Natural killer cell (primary cell): ENCODE measurements at regions not wholly inside any gene's neighbourhood (a gene's known extent, or its start where the extent isn't known, plus 50 kb on each side); places are given as distances from the start of the nearest gene placed in this dataset.

Source experiments
- ATAC-seq, 3 donors: fragments of 150-1000 bp in 2 of 3; fragments of 200-7000 bp in 1 of 3; cut with Tn5 transposase; 1 replicate in 1 of 3; 2 replicates in 2 of 3; pipeline ENCODE4 v1.10.0; 2021; ENCODE audit warnings: mild to moderate bottlenecking in 2 of 3, moderate library complexity in 2 of 3
- DNase-seq, 2 donors: peaks; one replicate each; pipeline versions ENCODE4 v3.0.0 to v3.0.0-alpha.2; 2013 to 2021; ENCODE audit warnings: mixed read lengths in 1 of 2
- H3K27ac ChIP-seq: one replicate; pipeline ENCODE4 v1.5.1; 2013; ENCODE audit warnings: mild to moderate bottlenecking, low read length
- H3K27me3 ChIP-seq: one replicate; pipeline ENCODE4 v1.6.1; 2013; ENCODE audit warnings: low read length; ENCODE audit not compliant: control insufficient read depth, insufficient read depth
- H3K36me3 ChIP-seq: one replicate; pipeline ENCODE4 v1.6.1; 2013; ENCODE audit warnings: low read length; ENCODE audit not compliant: control insufficient read depth, insufficient read depth
- H3K4me1 ChIP-seq: one replicate; pipeline ENCODE4 v1.6.1; 2013; ENCODE audit warnings: low read length; ENCODE audit not compliant: control insufficient read depth, insufficient read depth
- H3K4me3 ChIP-seq: one replicate; pipeline ENCODE4 v1.5.1; 2013; ENCODE audit warnings: low read length
- H3K9me3 ChIP-seq: one replicate; pipeline ENCODE4 v1.6.1; 2013; ENCODE audit warnings: low read length; ENCODE audit not compliant: control insufficient read depth, insufficient read depth
- H3K27ac Mint-ChIP-seq, 2 donors: one replicate each; pipeline ENCODE4 v1.8.0; 2022; ENCODE audit warnings: mild to moderate bottlenecking in 2 of 2, mixed read lengths in 2 of 2, moderate library complexity in 1 of 2
- H3K27me3 Mint-ChIP-seq, 2 donors: one replicate each; pipeline ENCODE4 v1.8.0; 2022; ENCODE audit warnings: low read depth in 2 of 2, mixed read lengths in 2 of 2
- H3K36me3 Mint-ChIP-seq: one replicate; pipeline ENCODE4 v1.8.0; 2022; ENCODE audit warnings: mixed read lengths
- H3K4me1 Mint-ChIP-seq, 2 donors: one replicate each; pipeline ENCODE4 v1.8.0; 2022; ENCODE audit warnings: mixed read lengths in 2 of 2
- H3K4me3 Mint-ChIP-seq: one replicate; pipeline ENCODE4 v1.8.0; 2022; ENCODE audit warnings: mild to moderate bottlenecking, moderate library complexity, mixed read lengths
- H3K9me3 Mint-ChIP-seq, 2 donors: one replicate each; pipeline ENCODE4 v1.8.0; 2022; ENCODE audit warnings: mixed read lengths in 2 of 2
- WGBS: methylation state at CpG from one replicate; pipeline ENCODE4 v1.1.7; 2013; ENCODE audit warnings: missing lambda C conversion rate; ENCODE audit not compliant: insufficient coverage; 5-methylcytosine and 5-hydroxymethylcytosine counted together
- intact Hi-C: fragments of 100-400 bp; cut with micrococcal nuclease; formaldehyde crosslinking; loops from one replicate; pipeline ENCODE4 v1.14.2; 2022
- TF ChIP-seq, protein P1 (sequence below): fragments of 200-600 bp; IDR thresholded peaks from one replicate; pipeline ENCODE4 v1.8.0; 2022; ENCODE audit warnings: antibody characterized with exemption

- Histone ChIP-seq H3K9me3 (no peaks in the 10 kb centered on the region), H3K36me3 (no peaks in the 10 kb centered on the region), H3K4me3 (no peak overlapping the region), H3K4me1 (no peaks in the 10 kb centered on the region), H3K27ac (no peak overlapping the region), H3K27me3 (no peaks in the 10 kb centered on the region)
- H3K4me1 Mint-ChIP-seq = no peaks in the 10 kb centered on the region
- DNase-seq (no peak), ATAC-seq (no peak)
- intact Hi-C loops = no loop called here
- TF ChIP-seq, protein P1, sequence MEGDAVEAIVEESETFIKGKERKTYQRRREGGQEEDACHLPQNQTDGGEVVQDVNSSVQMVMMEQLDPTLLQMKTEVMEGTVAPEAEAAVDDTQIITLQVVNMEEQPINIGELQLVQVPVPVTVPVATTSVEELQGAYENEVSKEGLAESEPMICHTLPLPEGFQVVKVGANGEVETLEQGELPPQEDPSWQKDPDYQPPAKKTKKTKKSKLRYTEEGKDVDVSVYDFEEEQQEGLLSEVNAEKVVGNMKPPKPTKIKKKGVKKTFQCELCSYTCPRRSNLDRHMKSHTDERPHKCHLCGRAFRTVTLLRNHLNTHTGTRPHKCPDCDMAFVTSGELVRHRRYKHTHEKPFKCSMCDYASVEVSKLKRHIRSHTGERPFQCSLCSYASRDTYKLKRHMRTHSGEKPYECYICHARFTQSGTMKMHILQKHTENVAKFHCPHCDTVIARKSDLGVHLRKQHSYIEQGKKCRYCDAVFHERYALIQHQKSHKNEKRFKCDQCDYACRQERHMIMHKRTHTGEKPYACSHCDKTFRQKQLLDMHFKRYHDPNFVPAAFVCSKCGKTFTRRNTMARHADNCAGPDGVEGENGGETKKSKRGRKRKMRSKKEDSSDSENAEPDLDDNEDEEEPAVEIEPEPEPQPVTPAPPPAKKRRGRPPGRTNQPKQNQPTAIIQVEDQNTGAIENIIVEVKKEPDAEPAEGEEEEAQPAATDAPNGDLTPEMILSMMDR = no peak
- no peak overlapping the region for H3K4me3 Mint-ChIP-seq
- H3K27ac Mint-ChIP-seq = no peak overlapping the region
- H3K36me3 Mint-ChIP-seq = no peaks in the 10 kb centered on the region
- peaks cover 3 to 37% of the 10 kb centered on the region in 2 donors for H3K27me3 Mint-ChIP-seq
- WGBS = 84% methylated on average over 2 of the region's 3 CpGs
- H3K9me3 Mint-ChIP-seq = no peaks in the 10 kb centered on the region
Measured at GRCh38 chr10:120087109-120087508, 194.6 kb downstream of the SEC23IP start.

- no peaks in the 10 kb centered on the region for H3K36me3 Mint-ChIP-seq
Measured at GRCh38 chr10:120095875-120096274, 203.3 kb downstream of the SEC23IP start.

DNA sequence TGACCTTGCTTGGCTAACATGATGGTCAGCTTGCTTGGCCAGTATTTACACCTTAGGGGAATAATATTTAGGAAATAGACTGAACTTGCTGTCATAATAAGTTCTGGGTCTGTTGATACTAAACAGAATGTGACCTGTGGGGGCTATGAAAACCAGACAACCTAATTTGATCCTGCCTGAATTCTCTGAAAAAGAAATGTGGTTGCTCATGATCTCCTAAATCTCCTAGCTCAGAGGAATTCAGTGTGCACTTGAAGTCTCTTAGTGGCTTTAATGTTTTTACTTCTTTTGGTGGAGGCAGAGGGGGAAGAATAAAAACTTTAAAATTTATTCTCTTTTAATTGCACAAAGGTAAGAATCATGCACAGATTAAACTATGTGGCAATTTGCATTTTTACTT lies 205.2 kb downstream of the SEC23IP start:
- Mint-ChIP-seq H3K27ac (no peak overlapping the region), H3K27me3 (peaks cover 6 to 23% of the 10 kb centered on the region in 2 donors), H3K4me1 (peaks cover 0 to 8% of the 10 kb centered on the region in 2 donors), H3K36me3 (no peaks in the 10 kb centered on the region), H3K9me3 (no peaks in the 10 kb centered on the region), H3K4me3 (no peak overlapping the region)
- DNase-seq = no peak
- H3K4me3 ChIP-seq = no peak overlapping the region
- H3K27ac ChIP-seq = no peak overlapping the region
- no peak for ATAC-seq
- intact Hi-C loops = no loop called here
- H3K9me3 ChIP-seq = no peaks in the 10 kb centered on the region
- no peaks in the 10 kb centered on the region for H3K36me3 ChIP-seq
- no peaks in the 10 kb centered on the region for H3K27me3 ChIP-seq
- H3K4me1 ChIP-seq = no peaks in the 10 kb centered on the region
- TF ChIP-seq, protein P1 = no peak

More at GRCh38 chr10:120095875-120096274, 203.3 kb downstream of the SEC23IP start:
- peaks cover 0 to 7% of the 10 kb centered on the region in 2 donors for H3K27me3 Mint-ChIP-seq
- peaks cover 0 to 8% of the 10 kb centered on the region in 2 donors for H3K4me1 Mint-ChIP-seq
- no peaks in the 10 kb centered on the region for H3K4me1 ChIP-seq
- H3K36me3 ChIP-seq = no peaks in the 10 kb centered on the region
- H3K9me3 ChIP-seq = no peaks in the 10 kb centered on the region
- TF ChIP-seq, protein P1 = no peak
- H3K27ac Mint-ChIP-seq = no peak overlapping the region
- no peak overlapping the region for H3K4me3 Mint-ChIP-seq
- DNase-seq (no peak), ATAC-seq (no peak)
- H3K4me3 ChIP-seq = no peak overlapping the region
- intact Hi-C loops = no loop called here
- H3K27ac ChIP-seq = no peak overlapping the region
- H3K27me3 ChIP-seq = no peaks in the 10 kb centered on the region
- 100% methylated on average over 1 of the region's 3 CpGs for WGBS
- H3K9me3 Mint-ChIP-seq = no peaks in the 10 kb centered on the region

GRCh38 chr10:120098232-120098930 lies 205.9 kb downstream of the SEC23IP start:
- Histone ChIP-seq H3K27ac (no peak overlapping the region), H3K4me3 (no peak overlapping the region), H3K36me3 (no peaks in the 10 kb centered on the region), H3K9me3 (no peaks in the 10 kb centered on the region), H3K4me1 (no peaks in the 10 kb centered on the region), H3K27me3 (no peaks in the 10 kb centered on the region)
- TF ChIP-seq, protein P1 = no peak
- Mint-ChIP-seq H3K36me3 (no peaks in the 10 kb centered on the region), H3K9me3 (no peaks in the 10 kb centered on the region), H3K4me3 (no peak overlapping the region), H3K27me3 (peaks cover 6 to 23% of the 10 kb centered on the region in 2 donors), H3K4me1 (peaks cover 0 to 8% of the 10 kb centered on the region in 2 donors), H3K27ac (no peak overlapping the region)
- DNase-seq (no peak), ATAC-seq (no peak)
- intact Hi-C loops = no loop called here
- WGBS = 80% methylated on average over 4 of the region's 4 CpGs
